Loucy (cell line): ENCODE measurements at regions not wholly inside any gene's neighbourhood (a gene's known extent, or its start where the extent isn't known, plus 50 kb on each side); places are given as distances from the start of the nearest gene placed in this dataset.

Source experiments
- EZH2phosphoT487 ChIP-seq: fragments of 200-600 bp; IDR thresholded peaks from 2 replicates; pipeline ENCODE4 v1.6.1; 2018; ENCODE audit warnings: antibody characterized with exemption, mild to moderate bottlenecking, moderate library complexity, borderline replicate concordance
- TF ChIP-seq, protein P1 (sequence below): fragments of 200-600 bp; sonication (generic); conservative IDR thresholded peaks from 2 replicates; pipeline ENCODE4 v1.5.1; 2014; ENCODE audit warnings: mild to moderate bottlenecking, antibody characterized with exemption, low read length

DNA sequence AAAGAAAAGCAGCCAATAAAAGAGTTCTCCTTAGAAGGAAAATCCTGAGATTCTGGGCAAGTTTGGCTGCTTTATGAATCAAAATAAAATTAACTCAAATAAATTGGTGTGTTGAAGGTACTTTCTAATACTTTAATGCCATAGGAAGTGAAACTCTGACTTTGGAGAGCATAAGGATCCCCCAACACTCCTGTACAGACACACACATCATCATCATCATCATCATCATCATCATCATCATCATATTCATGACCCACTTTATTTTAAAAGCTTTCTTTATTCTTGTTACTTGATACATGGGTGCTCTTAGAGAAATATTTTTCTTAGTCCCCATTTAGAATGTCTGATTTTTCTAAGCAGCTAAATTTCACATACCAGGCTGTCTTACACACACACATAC, 283.1 kb upstream of the CYRIA start:
- TF ChIP-seq, protein P1, sequence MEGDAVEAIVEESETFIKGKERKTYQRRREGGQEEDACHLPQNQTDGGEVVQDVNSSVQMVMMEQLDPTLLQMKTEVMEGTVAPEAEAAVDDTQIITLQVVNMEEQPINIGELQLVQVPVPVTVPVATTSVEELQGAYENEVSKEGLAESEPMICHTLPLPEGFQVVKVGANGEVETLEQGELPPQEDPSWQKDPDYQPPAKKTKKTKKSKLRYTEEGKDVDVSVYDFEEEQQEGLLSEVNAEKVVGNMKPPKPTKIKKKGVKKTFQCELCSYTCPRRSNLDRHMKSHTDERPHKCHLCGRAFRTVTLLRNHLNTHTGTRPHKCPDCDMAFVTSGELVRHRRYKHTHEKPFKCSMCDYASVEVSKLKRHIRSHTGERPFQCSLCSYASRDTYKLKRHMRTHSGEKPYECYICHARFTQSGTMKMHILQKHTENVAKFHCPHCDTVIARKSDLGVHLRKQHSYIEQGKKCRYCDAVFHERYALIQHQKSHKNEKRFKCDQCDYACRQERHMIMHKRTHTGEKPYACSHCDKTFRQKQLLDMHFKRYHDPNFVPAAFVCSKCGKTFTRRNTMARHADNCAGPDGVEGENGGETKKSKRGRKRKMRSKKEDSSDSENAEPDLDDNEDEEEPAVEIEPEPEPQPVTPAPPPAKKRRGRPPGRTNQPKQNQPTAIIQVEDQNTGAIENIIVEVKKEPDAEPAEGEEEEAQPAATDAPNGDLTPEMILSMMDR: no peak
- TF ChIP-seq EZH2phosphoT487: no peak
